ENCODE measurements at regions not wholly inside any gene's neighbourhood (a gene's known extent, or its start where the extent isn't known, plus 50 kb on each side); places are given as distances from the start of the nearest gene placed in this dataset.
"Not testable (repeated sequence)": the region's sequence is repeated elsewhere in the genome, so short reads cannot be mapped to it uniquely, and the experiment has no call there.

DNA sequence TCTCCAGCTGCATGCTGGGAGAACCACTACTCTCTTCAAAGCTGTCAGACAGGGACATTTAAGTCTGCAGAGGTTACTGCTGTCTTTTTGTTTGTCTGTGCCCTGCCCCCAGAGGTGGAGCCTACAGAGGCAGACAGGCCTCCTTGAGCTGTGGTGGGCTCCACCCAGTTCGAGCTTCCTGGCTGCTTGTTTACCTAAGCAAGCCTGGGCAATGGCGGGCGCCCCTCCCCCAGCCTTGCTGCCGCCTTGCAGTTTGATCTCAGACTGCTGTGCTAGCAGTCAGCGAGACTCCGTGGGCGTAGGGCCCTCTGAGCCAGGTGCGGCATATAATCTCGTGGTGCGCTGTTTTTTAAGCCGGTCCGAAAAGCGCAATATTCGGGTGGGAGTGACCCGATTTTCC, 215.0 kb downstream of the STIM2 start:
- not testable (repeated sequence) for DNase-seq

DNA sequence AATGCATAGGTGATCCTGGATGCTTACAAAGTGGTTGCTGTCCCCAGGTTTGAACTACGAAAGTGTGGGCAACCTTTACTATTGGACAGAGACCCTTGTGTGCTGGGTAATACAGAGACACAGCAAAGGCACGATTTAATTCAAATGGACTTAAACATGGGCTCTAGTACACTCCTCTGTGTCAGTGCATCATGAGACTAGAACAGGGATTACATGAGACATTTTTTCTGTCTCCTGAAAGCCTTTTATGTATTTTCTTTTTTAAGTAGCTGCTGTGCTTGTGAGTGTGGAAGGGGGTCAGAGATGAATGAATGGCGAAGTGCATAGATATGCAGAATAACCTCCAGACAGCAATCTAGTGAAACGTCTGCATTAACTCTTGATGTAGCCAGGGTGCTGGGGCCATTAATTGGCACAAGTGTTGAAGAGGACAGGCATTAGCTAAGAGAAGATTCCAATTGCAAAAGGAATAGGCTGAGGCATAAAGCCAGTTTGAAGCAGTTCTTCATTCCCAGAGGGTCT, 218.4 kb downstream of the STIM2 start:
- no peak for DNase-seq

DNA sequence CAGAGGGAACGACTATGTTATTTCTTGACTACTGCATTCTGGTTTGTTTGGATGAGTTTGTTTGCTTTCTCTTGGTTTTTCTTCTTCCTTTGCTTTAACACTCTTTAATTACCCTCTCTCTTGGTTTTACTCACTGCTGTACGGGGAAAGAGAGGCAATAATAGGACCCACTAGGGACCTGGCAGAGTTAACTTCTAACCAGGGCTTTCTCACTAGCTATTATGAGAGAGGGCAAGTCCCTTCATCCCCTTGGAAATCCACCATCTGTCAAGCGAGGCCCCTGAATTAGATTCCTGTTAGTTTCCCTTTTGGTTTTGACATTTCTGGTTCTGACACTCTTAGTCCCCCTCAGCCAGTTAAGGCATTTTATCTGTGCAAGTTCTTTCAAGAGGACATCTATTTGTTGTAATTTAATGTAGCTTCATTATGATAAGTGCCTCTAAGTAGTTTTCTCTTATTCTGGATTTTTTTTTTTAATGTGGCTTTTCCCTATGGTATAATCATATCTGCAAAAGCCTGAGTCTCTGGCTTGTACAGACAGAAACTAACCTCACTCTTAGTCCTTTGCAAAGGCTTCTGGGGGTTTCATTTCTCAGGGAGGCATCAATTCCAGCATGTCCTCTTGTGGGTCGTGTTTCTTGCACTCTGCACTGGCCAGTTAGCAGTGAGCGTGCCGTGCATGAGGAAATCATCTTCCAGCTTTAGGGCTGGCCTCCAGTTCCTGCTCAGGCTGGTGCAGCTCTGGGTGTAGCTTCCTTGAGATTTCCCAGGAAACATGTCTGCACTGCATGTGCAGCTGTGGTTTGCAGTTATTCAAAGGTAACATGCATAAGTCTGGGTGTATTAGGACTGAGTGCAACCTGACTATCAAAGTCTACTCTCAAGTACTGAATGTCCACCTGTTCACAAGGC, 221.3 kb downstream of the STIM2 start:
- no peak for DNase-seq

DNA sequence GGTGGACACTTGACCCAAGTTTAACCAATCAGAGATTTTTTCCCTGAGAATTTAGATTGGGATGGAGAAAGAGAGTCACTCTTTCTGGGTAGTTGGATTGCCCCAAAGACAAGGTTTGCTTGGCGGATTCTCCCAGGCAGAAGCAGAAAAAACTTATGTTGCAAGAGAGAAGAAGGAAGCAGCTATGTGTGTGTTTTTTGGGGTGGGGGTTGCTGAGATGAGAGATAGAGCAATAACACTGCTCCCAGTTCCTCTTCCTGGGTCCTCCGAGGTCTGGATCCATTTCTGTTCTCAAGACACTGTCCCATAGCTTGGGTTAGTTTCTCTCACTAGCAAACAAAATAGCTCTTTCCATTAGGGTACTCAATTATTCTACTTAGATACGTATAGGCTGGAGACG, 222.1 kb downstream of the STIM2 start:
- no peak for DNase-seq

- peak; percentile 64 for DNase-seq
Measured at GRCh38 chr4:27084685-27085361, 224.2 kb downstream of the STIM2 start.

- no peak for DNase-seq
Measured at GRCh38 chr4:27085396-27085795, 224.8 kb downstream of the STIM2 start.

GRCh38 chr4:27087306-27088045, 226.8 kb downstream of the STIM2 start:
- no peak for DNase-seq

DNA sequence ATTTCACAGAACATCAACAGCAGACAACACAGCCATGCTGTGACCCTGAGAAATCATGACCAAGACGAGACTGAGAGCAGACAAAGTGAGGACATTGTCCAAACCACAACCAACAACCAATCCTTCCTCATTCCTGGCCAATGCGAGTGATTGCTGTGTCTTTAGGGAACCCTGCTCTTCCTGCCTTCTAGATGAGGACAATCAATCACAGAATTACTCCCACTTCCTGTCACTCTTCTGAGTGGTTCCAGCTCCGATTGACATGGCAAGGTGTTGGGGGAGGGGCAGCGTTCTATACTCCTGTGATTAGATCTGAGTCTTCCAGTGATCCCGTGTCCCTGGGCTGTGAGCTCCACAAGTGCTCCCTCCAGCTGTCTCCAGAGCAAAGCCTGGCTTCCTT, 227.8 kb downstream of the STIM2 start:
- no peak for DNase-seq

DNA sequence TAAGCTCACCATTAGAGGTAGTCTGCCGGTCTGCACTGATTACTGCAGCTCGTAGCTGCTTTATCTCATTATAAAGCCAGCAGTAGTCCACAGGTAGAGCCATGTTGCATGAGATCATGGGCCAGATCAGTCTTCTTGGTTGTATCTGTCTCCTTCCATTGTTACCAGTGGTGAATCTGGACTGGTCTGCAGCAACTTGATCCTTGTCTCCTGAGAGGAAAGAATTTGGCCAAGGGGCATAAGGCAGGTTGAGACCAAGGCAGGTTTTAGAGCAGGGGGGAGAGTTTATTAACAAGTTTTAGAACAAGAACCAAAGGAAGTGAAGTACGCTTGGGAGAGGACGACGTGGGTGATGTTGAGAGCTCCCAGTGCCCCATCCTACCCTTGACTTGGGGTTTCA, 228.5 kb downstream of the STIM2 start:
- no peak for DNase-seq

DNA sequence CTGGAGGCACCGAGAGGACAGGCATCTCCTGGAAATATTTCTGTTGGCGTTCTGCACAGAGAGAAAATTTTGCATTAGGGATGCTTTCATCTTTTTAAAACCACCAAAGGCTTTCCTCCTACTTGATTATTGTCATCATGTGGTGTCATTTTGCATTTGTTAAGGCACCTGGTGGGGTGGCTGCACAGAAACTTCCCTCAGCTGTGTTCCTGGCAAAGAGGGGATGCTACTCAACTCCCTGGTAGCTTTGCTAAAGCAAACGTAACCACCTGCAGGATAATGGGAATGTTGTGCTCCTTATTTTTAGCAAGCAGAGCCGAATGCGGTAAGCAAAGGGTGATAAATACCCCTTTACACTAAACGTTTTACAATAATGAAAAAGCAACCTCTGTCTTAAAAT, 229.8 kb downstream of the STIM2 start:
- no peak for DNase-seq

GRCh38 chr4:27094224-27094623, 233.6 kb downstream of the STIM2 start:
- DNase-seq, result no peak

DNA sequence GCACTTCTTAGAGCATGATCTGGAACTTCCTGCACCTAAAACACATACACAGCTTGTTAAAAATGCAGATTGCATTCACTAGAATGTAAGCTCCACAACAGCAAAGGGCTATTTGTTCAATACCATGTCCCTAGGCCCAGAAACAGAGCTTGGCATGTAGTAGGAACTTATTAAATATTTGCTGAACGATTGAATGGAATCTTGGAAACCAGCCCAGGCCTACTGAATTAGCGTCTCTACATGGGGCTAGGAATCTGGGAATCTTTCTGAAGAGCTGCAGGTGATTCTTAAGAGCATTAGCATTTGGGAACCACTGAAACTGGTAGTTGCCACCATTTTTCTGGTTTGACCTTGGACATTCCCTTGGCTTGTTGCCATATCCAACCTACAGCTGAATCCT, 234.1 kb downstream of the STIM2 start:
- DNase-seq, result no peak

DNA sequence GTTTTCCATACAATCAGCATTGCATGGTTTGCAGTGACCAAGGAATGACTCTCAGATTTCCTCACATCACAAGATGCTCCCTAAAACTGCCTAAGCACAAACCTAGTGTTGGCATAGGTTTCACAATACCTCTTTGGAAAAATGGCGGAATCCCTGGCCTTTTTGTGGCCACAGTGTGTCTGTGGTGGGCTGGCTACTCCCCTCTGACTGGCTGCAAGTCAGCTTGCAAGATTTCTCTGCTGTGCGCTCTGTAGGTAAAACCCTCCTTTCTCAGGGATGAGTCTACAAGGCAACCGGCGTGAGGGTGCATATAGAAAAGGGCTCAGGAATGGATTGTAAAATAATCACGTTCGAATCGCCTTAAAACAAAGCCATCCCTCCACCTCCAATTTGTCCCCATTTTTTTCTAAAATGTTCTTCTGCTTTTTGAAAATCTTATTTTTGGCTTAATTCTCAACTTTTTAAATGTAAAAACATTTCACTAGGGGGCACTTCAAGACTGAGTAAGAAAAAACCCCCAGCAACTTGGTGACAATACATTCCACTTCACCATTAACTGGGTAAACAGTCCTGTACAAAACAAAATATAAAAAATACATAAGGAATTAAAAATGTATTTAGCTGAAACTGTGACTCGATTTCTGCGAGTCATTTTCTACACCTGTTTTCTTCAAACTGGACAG, 235.6 kb downstream of the STIM2 start:
- no peak for DNase-seq

GRCh38 chr4:27098034-27098433, 237.4 kb downstream of the STIM2 start:
- no peak for DNase-seq

GRCh38 chr4:27100713-27101112, 240.1 kb downstream of the STIM2 start:
- DNase-seq, result no peak

DNA sequence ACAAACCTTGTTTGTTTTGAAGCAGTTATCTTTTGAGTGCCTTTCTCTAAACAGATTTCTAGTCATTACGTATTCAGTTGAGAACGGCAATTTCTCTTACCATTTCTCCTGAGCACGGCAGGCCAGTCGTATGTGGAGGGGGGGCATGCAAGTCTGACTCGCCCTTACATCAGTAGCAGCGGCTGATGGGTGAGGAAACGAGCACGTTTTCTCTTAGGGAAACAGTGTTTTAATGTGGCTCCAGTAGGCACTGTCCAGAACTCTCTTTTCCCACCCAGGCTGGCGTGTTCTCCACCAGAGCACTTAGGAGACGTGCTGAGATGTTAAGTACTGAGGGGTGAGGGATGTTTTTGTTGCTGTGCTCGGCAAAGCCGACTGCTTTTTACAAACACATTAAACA, 240.5 kb downstream of the STIM2 start:
- DNase-seq, result no peak

GRCh38 chr4:27101561-27101960, 240.9 kb downstream of the STIM2 start:
- no peak for DNase-seq

DNA sequence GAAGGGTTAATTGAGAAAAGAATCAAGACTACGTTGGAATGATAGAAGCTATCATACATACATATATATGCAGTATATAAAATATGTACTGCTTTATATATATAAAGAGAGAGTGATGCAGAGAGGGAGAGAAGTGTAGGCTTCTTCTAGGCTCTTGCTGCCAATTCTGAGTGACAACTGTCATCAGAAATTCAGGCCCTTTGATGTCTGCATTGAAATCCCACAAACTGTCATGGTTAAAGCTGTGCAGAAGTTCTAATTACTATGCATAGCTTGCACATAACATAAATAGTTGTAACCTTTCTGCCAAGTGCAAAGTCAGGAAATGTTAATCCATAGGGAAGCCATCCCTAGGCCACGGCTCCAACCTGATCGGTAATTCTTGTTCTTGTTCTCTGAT, 251.0 kb downstream of the STIM2 start:
- no peak for DNase-seq

GRCh38 chr4:27112587-27112986, 251.9 kb downstream of the STIM2 start:
- no peak for DNase-seq

DNA sequence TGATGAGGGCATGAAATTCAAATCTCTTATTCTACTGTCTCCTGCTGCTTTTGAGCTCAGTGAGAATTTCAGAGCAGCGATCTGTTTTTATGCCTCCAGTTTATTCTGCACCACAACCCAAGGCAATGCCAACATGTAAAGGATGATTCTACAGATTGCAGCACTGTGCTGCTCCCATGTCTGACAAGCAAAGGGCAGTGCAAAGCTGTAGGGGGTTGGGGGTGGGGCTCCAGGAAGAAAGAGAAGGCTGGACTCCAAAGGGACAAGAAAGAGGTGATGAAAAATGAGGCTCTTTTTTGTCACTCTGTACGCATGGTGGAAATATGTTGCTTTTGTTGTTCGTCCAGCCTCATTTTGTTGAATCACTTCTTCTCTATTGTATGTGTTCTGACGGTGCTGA, 254.6 kb downstream of the STIM2 start:
- DNase-seq, result no peak

DNA sequence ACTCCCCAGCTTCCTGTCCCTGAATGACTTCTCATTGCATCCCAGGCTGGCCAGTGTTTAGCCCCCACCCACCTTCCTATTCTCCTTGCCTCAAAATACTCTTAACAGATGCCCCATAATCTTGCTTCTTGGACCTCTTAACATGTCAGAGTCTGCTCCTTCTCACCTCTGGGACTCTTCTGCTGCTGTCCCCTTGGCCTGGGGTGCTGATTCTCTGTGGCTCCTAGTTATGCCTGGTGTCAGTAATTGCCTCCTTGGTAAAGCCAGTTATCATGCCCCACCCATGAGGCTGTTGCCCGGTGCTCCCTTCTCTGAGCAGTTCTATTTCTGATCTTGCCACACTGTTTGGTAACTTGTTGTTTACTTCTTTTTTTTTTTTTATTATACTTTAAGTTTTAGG, 256.8 kb downstream of the STIM2 start:
- DNase-seq, result no peak

- no peak for DNase-seq
Measured at GRCh38 chr4:27119239-27119638, 258.6 kb downstream of the STIM2 start.

DNA sequence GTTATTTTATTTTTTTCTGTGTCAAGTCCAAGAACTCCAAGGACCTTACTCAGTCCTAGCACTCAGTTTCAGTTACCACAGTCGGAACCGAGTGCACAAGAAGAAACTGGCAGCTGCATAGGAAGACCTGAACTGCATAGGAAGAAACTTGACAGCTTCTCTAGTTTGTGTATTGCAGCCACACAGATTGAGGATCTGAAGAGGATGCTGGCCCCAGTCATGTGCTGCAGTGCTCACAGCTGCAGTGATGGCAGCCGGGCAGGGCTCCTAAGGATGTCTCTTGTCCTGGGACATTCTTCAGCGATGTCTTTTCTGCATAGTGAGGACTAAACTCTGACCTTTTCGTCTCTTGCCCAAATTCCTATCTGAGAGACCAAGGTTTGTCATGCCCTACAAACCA, 261.2 kb downstream of the STIM2 start:
- no peak for DNase-seq

Data from activated effector memory CD4-positive, alpha-beta T cell treated with anti-CD3 and anti-CD28 coated beads, Interleukin-2, amount 50 U/mL, for 16 hours (primary cell).